Activated CD4-positive, CD25-positive, alpha-beta regulatory T cell treated with anti-CD3 and anti-CD28 coated beads, Interleukin-2, amount 50 U/mL, for 24 hours (primary cell): ENCODE measurements at regions not wholly inside any gene's neighbourhood (a gene's known extent, or its start where the extent isn't known, plus 50 kb on each side); places are given as distances from the start of the nearest gene placed in this dataset.

Experiments used
- ATAC-seq, 2 donors: fragments of 150-1000 bp; cut with Tn5 transposase; one replicate each; pipeline ENCODE4 v1.10.0; 2021; ENCODE audit warnings: mild to moderate bottlenecking in 1 of 2, moderate library complexity in 1 of 2

GRCh38 chr9:129252937-129253802, 75.1 kb upstream of the IER5L start:
- ATAC-seq, result no peak

DNA sequence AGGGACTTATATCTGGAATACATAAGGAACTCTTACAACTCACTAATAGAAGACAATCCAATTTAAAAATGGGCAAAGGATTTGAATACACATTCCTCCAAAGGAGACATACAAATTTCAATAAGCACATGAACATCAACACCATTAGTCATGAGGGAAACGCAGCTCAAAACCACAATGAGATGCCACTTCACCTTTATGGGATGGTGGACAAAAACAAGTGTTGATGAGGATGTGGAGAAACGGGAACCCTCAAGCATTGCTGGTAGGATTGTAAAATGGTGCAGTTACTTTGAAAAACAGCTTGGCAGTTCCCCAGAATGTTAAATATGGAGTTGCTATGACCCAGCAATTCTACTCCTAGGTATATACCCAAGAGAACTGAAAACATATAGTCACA, 72.7 kb upstream of the IER5L start:
- ATAC-seq, result no peak

DNA sequence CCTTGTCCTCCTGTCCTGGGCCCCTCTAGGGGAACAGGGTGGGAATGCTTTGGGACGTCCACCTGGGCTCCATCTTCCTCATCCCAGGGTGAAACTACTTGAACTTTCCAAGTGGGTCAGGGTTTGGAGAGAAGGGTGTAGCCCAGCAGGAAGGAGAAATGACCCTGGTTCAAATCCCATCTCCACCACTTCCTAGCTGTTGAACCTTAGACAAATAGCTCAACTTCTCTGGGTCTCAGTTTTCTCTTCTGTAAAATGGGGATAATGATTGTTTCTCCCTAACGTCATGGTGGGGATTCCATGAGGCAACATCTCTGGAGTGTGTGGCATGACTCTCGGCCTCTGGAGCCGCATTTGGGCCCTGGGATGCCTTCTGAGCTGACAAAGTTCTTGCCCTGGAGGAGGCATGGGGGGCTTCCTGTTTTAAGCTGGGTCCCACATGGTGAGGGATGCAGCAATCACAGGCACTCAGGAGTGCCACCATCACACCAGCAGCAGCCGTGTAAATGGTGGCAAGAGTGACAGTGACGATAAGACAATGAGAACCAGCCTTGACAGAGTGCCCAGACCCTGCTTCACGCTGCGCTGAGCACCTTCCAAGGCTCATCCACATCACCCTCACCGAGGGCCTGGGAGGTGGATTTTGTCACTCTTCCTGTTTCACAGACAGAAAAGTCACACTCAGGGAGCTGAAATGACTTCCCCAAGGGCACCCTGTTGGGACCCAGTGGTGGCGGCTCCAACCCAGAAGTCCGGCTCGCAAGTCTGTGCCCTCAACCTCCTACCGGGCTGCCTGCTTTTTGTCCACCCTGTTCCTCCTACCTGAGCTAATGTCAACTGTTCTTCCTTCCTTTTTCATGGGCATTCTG, 69.5 kb upstream of the IER5L start:
- ATAC-seq, result no peak

- ATAC-seq, result no peak
Measured at GRCh38 chr9:129245276-129245675, 67.2 kb upstream of the IER5L start.

GRCh38 chr9:129242971-129243561, 65.0 kb upstream of the IER5L start:
- ATAC-seq, result no peak

DNA sequence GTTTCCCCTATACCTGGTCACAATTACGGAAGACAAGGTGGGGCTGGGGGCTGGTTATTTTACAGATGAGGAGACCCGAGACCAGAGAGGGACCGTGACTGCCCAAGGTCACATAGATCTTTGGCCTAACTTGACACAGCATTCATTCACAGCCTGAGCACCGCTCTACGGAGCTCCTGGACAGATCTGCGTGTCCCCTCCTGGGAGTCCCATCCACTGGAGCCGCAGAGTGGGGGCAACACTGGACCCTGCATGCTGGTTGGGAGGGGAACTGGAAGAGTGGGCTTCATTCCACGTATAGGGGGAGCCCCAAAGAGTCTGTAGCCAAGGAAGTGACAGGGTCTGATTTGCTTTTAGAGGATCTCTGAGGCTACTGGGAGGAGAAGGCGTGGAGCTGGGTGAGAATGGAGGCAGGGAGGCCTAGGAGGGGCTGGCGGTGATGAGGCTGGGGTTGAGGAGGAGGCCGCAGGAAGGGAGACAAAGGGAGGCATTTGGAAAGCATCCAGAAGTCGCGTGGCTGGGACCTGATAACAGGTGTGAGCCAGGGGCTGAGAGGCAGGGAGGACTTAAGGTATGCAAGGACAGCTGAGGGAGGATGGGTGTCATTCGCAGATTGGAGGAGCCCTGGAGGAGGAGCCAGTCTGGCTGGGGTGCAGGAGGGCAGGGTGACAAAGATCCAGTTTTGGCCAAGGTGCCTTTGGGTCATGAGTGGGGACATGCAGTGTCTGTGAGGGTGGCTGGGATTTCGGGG, 64.3 kb upstream of the IER5L start:
- ATAC-seq, result no peak

GRCh38 chr9:129241725-129242124, 63.7 kb upstream of the IER5L start:
- no peak for ATAC-seq

DNA sequence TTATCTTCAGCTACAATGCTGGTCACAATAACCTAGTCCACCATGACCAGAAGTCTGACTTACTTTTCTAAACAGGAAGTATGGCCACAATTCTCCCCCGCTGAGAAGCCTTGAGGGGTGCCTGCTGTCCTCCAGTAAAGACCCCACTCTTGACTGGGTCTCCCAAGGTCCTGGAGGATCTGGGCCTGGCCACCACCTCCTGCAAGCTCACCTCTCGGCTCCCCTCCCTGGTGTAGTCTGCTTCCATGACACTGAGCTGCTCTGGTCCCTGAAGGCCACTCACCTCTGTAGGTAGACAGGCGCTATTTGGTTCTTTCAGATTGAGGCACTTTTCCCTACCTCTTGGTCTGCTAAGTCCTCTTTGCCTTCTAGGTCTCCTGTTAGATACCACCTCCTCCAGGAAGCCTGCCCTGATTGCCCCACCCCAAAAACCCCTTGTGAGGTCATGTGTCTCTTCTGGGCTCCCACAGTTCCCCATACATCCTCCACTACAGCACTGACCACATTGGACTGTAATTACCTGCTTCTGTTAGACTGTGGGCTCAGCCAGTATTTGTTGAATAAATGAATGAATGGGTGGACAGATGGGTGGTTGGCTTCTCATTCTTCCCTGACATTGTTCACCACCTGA, 62.6 kb upstream of the IER5L start:
- ATAC-seq, result no peak

DNA sequence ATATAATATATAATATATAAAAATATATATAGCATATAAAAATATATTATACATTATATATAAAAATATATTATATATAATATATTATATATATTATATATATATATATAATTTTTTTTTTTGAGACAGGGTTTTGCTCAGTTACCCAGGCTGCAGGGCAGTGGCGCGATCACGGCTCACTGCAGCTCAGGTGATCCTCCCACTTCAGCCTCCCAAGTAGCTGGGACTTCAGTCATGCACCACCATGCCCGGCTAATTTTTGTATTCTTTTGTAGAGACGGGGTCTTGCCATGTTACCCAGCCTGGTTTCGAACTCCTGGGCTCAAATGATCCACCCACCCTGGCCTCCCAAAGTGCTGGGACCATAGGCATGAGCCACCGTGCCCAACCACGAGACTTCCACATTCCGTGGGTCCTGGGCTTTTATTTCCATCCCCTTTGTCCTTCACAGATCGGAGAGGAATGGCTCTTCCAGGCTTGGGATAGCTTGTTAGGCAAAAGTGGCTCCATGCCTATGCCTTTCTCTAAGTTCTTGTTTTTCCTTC, 62.0 kb upstream of the IER5L start:
- ATAC-seq, result no peak

GRCh38 chr9:129237803-129238202, 59.7 kb upstream of the IER5L start:
- ATAC-seq, result no peak

DNA sequence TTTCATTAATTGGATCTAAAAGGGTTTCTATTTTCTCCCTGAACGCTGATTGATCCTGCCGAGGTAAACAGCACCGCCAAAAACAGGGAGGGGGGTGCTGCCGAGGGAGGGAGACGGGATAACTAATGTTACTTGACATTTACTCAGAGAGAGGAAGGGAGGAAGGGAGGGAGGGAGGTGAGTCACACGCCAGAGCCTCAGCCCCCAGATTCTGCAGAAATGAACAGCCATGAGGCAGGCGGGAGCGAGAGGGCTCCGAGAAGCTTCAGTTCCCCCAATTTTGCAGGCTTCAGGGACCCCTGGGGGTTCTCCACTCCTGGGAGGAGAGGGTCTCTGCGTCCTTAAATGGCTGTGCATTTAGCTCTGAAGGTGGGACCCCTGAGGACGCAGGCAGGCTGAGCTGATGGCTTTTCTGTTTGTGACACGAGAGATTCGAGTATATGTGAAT, 59.1 kb upstream of the IER5L start:
- ATAC-seq, result peak; percentile 87 to 88

GRCh38 chr9:129236441-129237145, 58.5 kb upstream of the IER5L start:
- peak in 1 of 2 donors; percentile 30 for ATAC-seq

DNA sequence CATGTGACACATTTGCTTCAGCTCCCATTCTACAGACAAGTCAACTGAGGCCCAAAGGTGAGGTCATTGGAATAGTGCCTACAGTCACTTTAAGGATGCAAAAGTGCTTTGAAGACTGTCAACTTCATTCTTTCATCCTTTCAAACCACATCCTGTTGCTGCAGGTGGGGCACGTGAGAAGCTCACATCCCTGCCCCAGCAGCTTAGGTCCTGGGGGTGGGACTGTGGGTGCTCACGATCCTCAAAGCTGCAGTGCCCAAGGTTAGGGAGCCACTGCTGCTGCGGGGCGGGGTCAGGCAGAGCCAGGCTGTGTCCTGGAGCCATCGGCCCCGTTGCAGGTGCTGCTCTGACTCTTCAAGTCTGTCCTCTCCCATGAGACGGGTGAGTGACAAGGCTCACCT, 57.9 kb upstream of the IER5L start:
- peak; percentile 53 to 57 for ATAC-seq

DNA sequence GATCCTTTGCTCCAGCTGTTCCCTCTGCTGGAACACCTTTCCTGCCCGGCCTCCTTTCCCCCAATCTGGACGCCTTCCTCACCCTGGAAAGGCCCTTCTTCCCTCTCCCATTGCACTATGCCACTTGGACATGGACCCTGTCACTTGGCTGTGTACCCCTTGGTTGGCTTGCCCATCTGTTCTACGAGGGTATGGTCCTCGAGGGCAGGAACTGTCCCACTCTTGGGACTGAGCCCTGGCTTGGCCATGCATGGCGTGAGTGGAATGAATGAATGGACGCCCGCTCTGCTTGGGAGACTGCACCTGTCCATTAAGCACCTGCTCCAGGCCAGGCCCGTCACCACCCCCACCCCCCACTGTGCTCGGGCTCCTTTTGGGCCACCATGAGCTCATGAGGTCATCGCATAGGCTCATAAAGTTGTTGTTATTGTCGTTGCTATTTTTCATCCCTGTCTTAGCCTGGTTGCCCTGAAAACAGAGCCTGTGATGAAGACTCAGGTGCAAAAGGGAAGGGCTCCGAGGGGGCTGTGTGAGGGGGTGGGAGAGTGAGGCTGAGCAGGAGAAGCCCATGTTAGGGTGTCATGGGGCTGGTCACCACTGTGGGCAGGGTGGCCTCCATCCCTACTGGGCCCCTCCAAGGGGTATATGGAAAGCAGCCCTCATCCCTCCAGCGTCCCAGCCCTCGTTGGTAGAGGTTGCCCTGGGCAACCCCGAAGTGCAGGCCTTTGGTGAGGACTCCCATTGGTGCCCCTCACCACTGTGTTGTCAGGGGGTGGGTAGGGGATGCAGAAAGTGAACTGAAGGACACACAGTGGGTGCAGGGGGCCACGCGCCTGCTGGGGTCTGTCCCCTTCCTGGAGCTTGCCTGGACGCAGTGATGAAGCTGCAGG, 57.2 kb upstream of the IER5L start:
- no peak for ATAC-seq

- no peak for ATAC-seq
Measured at GRCh38 chr9:129234491-129234890, 56.4 kb upstream of the IER5L start.

GRCh38 chr9:129232839-129233591, 55.0 kb upstream of the IER5L start:
- no peak for ATAC-seq

DNA sequence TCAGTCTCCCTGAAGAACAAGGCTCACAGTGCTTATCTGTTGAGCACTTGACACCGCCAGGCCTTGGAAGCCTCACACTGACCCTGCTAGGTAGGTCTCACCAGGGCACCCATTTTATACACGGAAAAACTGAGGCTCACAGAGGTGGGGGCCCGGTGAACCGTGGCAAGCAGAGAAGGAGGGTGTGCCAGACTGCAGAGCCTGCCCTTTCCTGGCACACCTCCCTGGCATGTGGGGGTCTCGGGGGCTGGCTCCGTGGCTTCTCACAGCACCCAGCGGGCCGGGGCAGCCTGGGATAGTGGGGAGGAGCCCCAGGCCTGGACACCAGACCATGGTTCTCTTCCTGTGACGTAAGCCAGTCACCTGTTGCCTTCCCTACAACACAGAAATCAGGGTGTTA, 53.7 kb upstream of the IER5L start:
- ATAC-seq, result no peak

- ATAC-seq, result no peak
Measured at GRCh38 chr9:129231022-129231739, 53.1 kb upstream of the IER5L start.

DNA sequence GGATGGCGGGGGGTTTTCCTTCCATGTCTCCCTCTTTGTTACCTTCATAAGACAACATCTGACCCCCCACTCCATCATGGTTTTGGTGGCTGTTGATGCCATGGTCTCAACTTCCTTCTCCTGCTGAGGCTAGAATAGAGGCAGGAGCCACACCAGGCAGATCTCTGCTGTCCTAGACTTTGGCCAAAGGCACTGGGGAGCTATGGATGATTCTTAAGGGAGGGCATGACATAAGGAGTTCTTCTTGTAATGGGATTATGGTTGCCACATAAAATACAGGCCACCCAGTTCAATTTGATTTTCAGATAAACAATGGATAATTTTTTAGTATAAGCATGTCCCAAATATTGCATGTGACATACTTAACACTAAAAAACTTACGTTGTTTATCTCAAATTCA, 52.2 kb upstream of the IER5L start:
- no peak for ATAC-seq
